ENCODE measurements at regions not wholly inside any gene's neighbourhood (a gene's known extent, or its start where the extent isn't known, plus 50 kb on each side); places are given as distances from the start of the nearest gene placed in this dataset.
"Not testable (repeated sequence)": the region's sequence is repeated elsewhere in the genome, so short reads cannot be mapped to it uniquely, and the experiment has no call there.

- no peak for TF ChIP-seq CTCF (conservative IDR thresholded peaks at IDR 0.05; ENCODE audit: low read length)
- DNase-seq (ENCODE audit: low read depth): no peak
- H3K4me3 ChIP-seq (ENCODE audit: low read length): no peak overlapping the region
Observed at GRCh38 chr2:192555740-192556139, 361.0 kb upstream of the TMEFF2 start.

GRCh38 chr2:192551760-192552159 is 357.0 kb upstream of the TMEFF2 start:
- H3K4me3 ChIP-seq (ENCODE audit: low read length): no peak overlapping the region
- DNase-seq (ENCODE audit: low read depth): no peak
- no peak for TF ChIP-seq CTCF (conservative IDR thresholded peaks at IDR 0.05; ENCODE audit: low read length)

GRCh38 chr2:192546565-192546964 is 351.8 kb upstream of the TMEFF2 start:
- TF ChIP-seq CTCF (conservative IDR thresholded peaks at IDR 0.05; ENCODE audit: low read length): no peak
- no peak overlapping the region for H3K4me3 ChIP-seq (ENCODE audit: low read length)
- DNase-seq (ENCODE audit: low read depth): no peak

DNA sequence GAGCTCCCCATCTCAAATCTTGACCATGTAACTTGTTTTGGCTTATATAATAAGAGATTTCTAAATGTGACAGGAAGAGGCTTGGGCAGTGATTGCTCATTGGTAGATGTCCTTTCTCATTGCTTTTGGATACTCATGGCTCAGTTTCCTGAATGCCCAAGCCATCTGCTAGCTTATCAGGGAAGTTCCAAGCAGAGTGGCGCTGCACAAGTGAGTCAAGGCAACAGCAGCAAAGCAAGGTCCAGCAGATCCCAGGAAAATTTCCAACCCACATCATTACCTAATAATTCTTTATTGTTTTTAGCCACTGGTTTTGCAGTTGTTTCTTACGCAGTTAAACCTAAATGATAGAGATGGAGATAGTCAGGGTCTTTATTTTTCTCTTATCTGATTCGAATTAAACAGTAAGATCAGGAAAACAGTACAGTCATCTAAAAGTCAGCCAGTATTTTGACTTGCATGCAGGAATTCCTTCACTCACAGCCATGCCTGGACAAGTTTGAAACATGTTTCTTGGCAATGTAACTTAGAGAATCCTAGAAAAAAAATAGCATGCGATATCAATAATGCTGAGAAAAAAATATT is 349.7 kb upstream of the TMEFF2 start:
- no peak for DNase-seq (ENCODE audit: low read depth)
- no peak overlapping the region for H3K4me3 ChIP-seq (ENCODE audit: low read length)
- no peak for TF ChIP-seq CTCF (conservative IDR thresholded peaks at IDR 0.05; ENCODE audit: low read length)

DNA sequence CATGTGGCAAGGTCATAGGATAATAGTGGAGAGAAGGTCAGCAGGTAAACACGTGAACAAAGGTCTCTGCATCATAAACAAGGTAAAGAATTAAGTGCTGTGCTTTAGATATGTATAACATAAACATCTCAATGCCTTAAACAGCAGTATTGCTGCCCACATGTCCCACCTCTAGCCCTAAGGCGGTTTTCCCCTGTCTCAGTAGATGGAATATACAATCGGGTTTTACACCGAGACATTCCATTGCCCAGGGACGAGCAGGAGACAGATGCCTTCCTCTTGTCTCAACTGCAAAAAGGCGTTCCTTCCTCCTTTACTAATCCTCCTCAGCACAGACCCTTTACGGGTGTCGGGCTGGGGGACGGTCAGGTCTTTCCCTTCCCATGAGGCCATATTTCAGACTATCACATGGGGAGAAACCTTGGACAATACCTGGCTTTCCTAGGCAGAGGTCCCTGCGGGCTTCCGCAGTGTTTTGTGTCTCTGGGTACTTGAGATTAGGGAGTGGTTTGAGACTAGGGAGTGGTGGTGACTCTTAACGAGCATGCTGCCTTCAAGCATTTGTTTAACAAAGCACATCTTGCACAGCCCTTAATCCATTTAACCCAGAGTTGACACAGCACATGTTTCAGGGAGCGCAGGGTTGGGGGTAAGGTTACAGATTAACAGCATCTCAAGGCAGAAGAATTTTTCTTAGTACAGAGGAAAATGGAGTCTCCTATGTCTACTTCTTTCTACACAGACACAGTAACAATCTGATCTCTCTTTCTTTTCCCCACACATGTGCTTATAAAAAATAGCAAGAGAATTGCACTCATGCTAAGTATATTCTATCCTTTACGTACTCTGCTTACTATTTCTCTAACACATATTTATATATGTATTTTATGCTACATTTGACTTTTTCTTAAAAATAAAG is 347.7 kb upstream of the TMEFF2 start:
- DNase-seq (ENCODE audit: low read depth): not testable (repeated sequence)

GRCh38 chr2:192539306-192539705 is 344.6 kb upstream of the TMEFF2 start:
- no peak for DNase-seq (ENCODE audit: low read depth)
- TF ChIP-seq CTCF (conservative IDR thresholded peaks at IDR 0.05; ENCODE audit: low read length): no peak
- no peak overlapping the region for H3K4me3 ChIP-seq (ENCODE audit: low read length)

More for the DNA sequence above, 347.7 kb upstream of the TMEFF2 start:
- H3K4me3 ChIP-seq (ENCODE audit: low read length): not testable (repeated sequence)

GRCh38 chr2:192536922-192537624 is 342.3 kb upstream of the TMEFF2 start:
- DNase-seq (ENCODE audit: low read depth): no peak
- TF ChIP-seq CTCF (conservative IDR thresholded peaks at IDR 0.05; ENCODE audit: low read length): no peak
- H3K4me3 ChIP-seq (ENCODE audit: low read length): no peak overlapping the region
